Hepatocyte (in vitro differentiated cells): ENCODE measurements at regions not wholly inside any gene's neighbourhood (a gene's known extent, or its start where the extent isn't known, plus 50 kb on each side); places are given as distances from the start of the nearest gene placed in this dataset.

ENCODE experiments used
- DNase-seq: peaks from one replicate; pipeline ENCODE4 v3.0.0-alpha.2; 2016; ENCODE audit warnings: low spot score
- H2AFZ ChIP-seq: fragments of 200-600 bp; sonication (generic); 2 replicates; pipeline ENCODE4 v1.6.0; 2016; ENCODE audit warnings: antibody characterized with exemption, mild to moderate bottlenecking
- H3K27ac ChIP-seq: fragments of 200-600 bp; sonication (generic); 2 replicates; pipeline ENCODE4 v1.5.1; 2016; ENCODE audit warnings: mild to moderate bottlenecking
- H3K27me3 ChIP-seq: fragments of 200-600 bp; sonication (generic); 2 replicates; pipeline ENCODE4 v1.6.1; 2016
- H3K36me3 ChIP-seq: fragments of 200-600 bp; sonication (generic); replicated peaks from 2 replicates; pipeline ENCODE4 v1.5.1; 2016; ENCODE audit warnings: low read depth; ENCODE audit not compliant: insufficient read depth
- H3K4me1 ChIP-seq: fragments of 200-600 bp; sonication (generic); 2 replicates; pipeline ENCODE4 v1.5.1; 2016; ENCODE audit warnings: mild to moderate bottlenecking, moderate library complexity; ENCODE audit not compliant: insufficient read depth
- H3K4me2 ChIP-seq: fragments of 200-600 bp; sonication (generic); 2 replicates; pipeline ENCODE4 v1.6.0; 2016
- H3K4me3 ChIP-seq: fragments of 200-600 bp; sonication (generic); 2 replicates; pipeline ENCODE4 v1.5.1; 2016; ENCODE audit warnings: mild to moderate bottlenecking
- H3K79me2 ChIP-seq: fragments of 200-600 bp; sonication (generic); 2 replicates; pipeline ENCODE4 v1.6.0; 2017; ENCODE audit warnings: mild to moderate bottlenecking
- H3K9me2 ChIP-seq: fragments of 200-600 bp; sonication (generic); replicated peaks from 2 replicates; pipeline ENCODE4 v1.6.0; 2017; ENCODE audit warnings: mild to moderate bottlenecking; ENCODE audit not compliant: insufficient read depth
- H3K9me3 ChIP-seq: fragments of 200-600 bp; sonication (generic); 2 replicates; pipeline ENCODE4 v1.5.1; 2016; ENCODE audit warnings: low read depth, mild to moderate bottlenecking
- H4K20me1 ChIP-seq: fragments of 200-600 bp; sonication (generic); 2 replicates; pipeline ENCODE4 v1.6.0; 2016; ENCODE audit warnings: mild to moderate bottlenecking; ENCODE audit not compliant: insufficient read depth, poor library complexity, severe bottlenecking
- EZH2 ChIP-seq: fragments of 200-600 bp; sonication (generic); IDR thresholded peaks from 2 replicates; pipeline ENCODE4 v1.6.1; 2016; ENCODE audit warnings: antibody characterized with exemption, mild to moderate bottlenecking, borderline replicate concordance
- EZH2phosphoT487 ChIP-seq: fragments of 200-600 bp; sonication (generic); IDR thresholded peaks from one replicate; pipeline ENCODE4 v1.6.1; 2018; ENCODE audit warnings: antibody characterized with exemption, mild to moderate bottlenecking, low read depth, moderate library complexity; ENCODE audit not compliant: unreplicated experiment, severe bottlenecking
- WGBS: methylation state at CpG from one replicate; pipeline ENCODE4 v1.1.6; 2016; ENCODE audit warnings: low lambda C conversion rate; ENCODE audit errors: missing lambda C conversion rate; 5-methylcytosine and 5-hydroxymethylcytosine counted together
- TF ChIP-seq, protein P1 (sequence below): fragments of 200-600 bp; sonication (generic); IDR thresholded peaks from 2 replicates; pipeline ENCODE4 v1.5.1; 2016; ENCODE audit warnings: antibody characterized with exemption, mild to moderate bottlenecking; ENCODE audit not compliant: poor library complexity

DNA sequence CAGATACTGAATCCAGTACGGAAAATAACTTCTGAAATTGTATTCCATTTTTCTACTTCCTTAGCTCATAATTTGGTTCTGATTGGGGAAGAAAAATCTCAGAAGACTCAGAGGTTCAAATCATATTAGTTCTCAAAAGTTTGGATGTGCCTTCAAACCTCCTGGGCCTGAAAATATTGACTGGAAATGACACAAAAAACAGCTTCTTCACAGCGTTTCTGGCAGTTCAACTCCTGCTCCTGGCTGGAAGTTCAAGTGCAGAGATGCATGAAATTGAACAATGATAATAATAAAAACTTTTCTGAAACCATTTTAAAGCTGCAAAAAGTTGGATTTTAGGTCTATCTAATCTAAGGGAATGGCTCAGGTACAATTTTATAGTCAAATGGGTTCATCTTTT, 1459.9 kb upstream of the CELF4 start:
- Histone ChIP-seq H3K27ac (no peak overlapping the region), H3K27me3 (no peaks in the 10 kb centered on the region), H3K9me3 (no peaks in the 10 kb centered on the region), H3K4me2 (no peak overlapping the region), H3K4me1 (no peaks in the 10 kb centered on the region), H2AFZ (no peak overlapping the region), H3K36me3 (no peaks in the 10 kb centered on the region), H3K4me3 (no peak overlapping the region), H3K79me2 (no peaks in the 10 kb centered on the region), H3K9me2 (no peaks in the 10 kb centered on the region), H4K20me1 (no peaks in the 10 kb centered on the region)
- TF ChIP-seq, protein P1, sequence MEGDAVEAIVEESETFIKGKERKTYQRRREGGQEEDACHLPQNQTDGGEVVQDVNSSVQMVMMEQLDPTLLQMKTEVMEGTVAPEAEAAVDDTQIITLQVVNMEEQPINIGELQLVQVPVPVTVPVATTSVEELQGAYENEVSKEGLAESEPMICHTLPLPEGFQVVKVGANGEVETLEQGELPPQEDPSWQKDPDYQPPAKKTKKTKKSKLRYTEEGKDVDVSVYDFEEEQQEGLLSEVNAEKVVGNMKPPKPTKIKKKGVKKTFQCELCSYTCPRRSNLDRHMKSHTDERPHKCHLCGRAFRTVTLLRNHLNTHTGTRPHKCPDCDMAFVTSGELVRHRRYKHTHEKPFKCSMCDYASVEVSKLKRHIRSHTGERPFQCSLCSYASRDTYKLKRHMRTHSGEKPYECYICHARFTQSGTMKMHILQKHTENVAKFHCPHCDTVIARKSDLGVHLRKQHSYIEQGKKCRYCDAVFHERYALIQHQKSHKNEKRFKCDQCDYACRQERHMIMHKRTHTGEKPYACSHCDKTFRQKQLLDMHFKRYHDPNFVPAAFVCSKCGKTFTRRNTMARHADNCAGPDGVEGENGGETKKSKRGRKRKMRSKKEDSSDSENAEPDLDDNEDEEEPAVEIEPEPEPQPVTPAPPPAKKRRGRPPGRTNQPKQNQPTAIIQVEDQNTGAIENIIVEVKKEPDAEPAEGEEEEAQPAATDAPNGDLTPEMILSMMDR, result no peak
- TF ChIP-seq EZH2phosphoT487 (no peak), EZH2 (no peak)
- WGBS, result 73% methylated on average over 2 of the region's 2 CpGs
- DNase-seq, result no peak

DNA sequence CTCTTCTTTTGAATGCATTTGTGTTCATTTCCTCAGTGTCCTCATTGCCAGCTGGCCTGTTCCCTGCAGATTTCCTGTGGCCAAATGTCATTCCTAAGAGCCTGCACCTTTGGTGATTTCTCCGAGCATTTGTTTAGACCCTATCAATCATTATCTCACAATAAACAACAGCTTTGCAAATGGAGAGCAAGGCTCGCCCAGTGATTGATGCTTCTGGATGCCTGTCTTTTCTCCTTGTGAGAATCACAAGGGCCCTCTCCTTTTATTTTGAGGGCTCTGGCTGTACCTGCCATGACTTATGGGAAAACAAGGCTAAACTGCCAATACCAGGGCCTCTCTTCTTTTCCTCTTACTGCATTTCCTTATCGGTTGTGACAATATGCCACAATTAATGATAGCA, 1454.4 kb upstream of the CELF4 start:
- no peak overlapping the region for H3K27ac ChIP-seq
- H3K4me2 ChIP-seq, result no peak overlapping the region
- H3K27me3 ChIP-seq, result no peaks in the 10 kb centered on the region
- TF ChIP-seq EZH2phosphoT487 (no peak), EZH2 (no peak)
- TF ChIP-seq, protein P1, result no peak
- no peaks in the 10 kb centered on the region for H3K9me3 ChIP-seq
- no peak overlapping the region for H3K4me3 ChIP-seq
- no peaks in the 10 kb centered on the region for H4K20me1 ChIP-seq
- WGBS, result 79% methylated on average over 3 of the region's 3 CpGs
- no peaks in the 10 kb centered on the region for H3K36me3 ChIP-seq
- H3K4me1 ChIP-seq, result no peaks in the 10 kb centered on the region
- H3K9me2 ChIP-seq, result no peaks in the 10 kb centered on the region
- no peak overlapping the region for H2AFZ ChIP-seq
- no peak for DNase-seq
- H3K79me2 ChIP-seq, result no peaks in the 10 kb centered on the region

DNA sequence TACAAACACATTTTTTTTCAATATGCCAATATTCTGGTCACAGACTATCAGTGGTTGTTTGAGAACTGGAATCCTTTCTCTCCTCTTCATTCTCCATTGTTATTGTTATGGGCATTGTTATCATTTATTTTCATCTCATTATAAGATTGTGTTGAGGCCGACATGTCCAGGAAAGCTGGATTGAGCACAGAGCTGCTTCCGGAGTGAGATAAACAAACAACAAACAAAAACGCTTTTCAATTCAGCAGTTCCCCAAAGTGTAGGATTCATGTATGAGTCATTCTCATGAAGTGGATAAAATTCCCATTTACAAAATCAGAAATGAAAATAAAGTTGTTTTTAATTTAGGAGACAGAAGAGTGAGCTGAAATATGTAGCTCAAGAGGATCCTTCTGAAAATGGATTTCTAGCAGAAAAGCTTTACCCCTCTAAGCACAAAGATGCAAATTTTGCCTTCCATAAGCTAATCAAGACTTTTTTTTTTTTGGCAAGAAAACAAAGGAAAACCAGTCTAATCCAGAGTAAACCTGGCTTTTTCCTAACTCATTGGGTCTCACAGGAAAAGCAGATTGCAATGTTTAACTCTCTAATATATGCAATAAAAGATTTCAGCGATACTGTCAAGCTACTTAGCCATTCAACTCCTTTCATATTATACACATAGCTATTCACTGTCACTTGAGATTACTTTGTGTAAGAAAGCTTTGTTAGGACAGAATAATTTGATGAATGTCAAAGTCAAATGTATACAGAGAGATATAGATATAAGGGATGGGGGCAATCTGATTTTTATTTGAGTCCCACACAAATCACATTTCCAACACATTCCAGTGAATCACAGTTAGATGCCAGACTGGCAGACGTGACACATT, 1441.7 kb upstream of the CELF4 start:
- no peaks in the 10 kb centered on the region for H3K4me1 ChIP-seq
- no peaks in the 10 kb centered on the region for H3K79me2 ChIP-seq
- TF ChIP-seq EZH2, result no peak
- DNase-seq, result no peak
- H3K9me3 ChIP-seq, result no peaks in the 10 kb centered on the region
- H3K4me3 ChIP-seq, result no peak overlapping the region
- no peak overlapping the region for H2AFZ ChIP-seq
- WGBS, result 74% methylated on average over 5 of the region's 5 CpGs
- H3K27ac ChIP-seq, result no peak overlapping the region
- no peak overlapping the region for H3K4me2 ChIP-seq
- no peaks in the 10 kb centered on the region for H3K9me2 ChIP-seq
- no peaks in the 10 kb centered on the region for H4K20me1 ChIP-seq
- no peaks in the 10 kb centered on the region for H3K36me3 ChIP-seq
- no peaks in the 10 kb centered on the region for H3K27me3 ChIP-seq

DNA sequence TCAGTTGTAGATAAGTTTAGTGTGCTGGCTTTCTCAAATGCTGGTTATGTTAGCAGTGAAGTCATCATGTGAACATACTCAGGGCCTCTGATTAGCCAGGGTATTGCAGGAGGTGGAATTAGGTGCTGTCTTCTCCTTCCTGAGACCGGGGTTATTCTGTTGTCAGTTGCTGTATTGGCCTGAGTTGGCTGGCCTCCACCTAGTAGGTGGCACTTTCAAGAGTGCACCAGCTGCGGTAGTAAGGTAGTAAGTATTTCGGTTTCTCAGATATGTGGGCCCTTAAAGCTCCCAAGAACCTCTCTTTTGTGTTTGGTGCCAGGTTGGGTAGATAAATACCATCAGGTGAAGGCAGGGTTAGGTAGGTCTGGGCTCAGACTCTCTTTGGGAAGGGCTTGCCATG, 1430.5 kb upstream of the CELF4 start:
- H3K9me3 ChIP-seq, result no peaks in the 10 kb centered on the region
- WGBS, result 98% methylated on average over 3 of the region's 3 CpGs
- no peaks in the 10 kb centered on the region for H3K79me2 ChIP-seq
- H3K27ac ChIP-seq, result no peak overlapping the region
- no peak overlapping the region for H3K4me2 ChIP-seq
- no peaks in the 10 kb centered on the region for H3K9me2 ChIP-seq
- no peaks in the 10 kb centered on the region for H3K27me3 ChIP-seq
- H3K36me3 ChIP-seq, result no peaks in the 10 kb centered on the region
- no peak overlapping the region for H2AFZ ChIP-seq
- no peaks in the 10 kb centered on the region for H4K20me1 ChIP-seq
- no peak overlapping the region for H3K4me3 ChIP-seq
- no peaks in the 10 kb centered on the region for H3K4me1 ChIP-seq
- DNase-seq, result no peak
- no peak for TF ChIP-seq EZH2phosphoT487
- TF ChIP-seq, protein P1, result no peak
- no peak for TF ChIP-seq EZH2
